ENCODE measurements at regions not wholly inside any gene's neighbourhood (a gene's known extent, or its start where the extent isn't known, plus 50 kb on each side); places are given as distances from the start of the nearest gene placed in this dataset.
"Not testable (repeated sequence)": the region's sequence is repeated elsewhere in the genome, so short reads cannot be mapped to it uniquely, and the experiment has no call there.

GRCh38 chr2:120539424-120539936, 193.5 kb downstream of the INHBB start:
- peak overlapping the region in 2 of 21 experiments; percentile 14 to 60 for H3K27ac ChIP-seq
- no peak overlapping the region for H3K4me3 ChIP-seq

DNA sequence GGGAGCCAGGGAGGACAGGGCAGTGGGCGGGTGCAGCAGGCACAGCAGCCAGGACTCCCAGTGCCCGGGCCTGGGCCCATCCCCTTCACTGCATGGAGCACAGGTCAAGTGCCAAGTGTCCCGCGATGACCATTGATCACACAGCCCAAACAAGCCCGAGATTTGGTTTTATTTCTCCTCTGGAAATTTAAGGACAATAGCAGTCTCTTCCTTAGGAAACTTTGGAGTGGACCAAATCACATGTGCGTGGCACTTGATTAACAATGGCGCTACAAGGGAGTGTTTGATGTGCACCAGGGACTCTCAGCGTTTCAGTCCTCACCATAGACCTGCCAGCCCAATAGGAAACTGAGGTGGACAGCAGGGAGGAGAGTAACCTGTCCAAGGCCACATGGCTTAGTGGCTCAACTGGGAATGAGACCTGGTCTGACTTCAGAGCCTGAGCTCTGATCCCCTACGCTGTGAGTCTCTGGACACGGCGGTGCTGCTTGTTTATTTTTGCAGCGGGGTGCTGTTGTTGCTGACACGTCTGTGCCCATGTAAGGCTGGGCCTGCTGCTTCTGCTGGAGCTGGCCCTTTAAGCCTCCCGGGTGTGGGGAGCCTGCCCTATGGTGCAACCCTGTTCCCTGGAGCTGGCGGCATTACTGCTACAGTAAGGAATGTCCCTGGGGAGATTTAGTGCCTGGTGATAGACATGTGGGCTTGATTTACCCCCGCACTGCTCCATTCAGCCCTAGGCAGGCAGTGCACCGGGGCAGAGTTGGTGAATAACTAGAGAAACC, 194.2 kb downstream of the INHBB start:
- Histone ChIP-seq H3K4me3 (no peak overlapping the region), H3K27ac (peak overlapping the region in 7 of 21 experiments; percentile 6 to 64 (median 33))

DNA sequence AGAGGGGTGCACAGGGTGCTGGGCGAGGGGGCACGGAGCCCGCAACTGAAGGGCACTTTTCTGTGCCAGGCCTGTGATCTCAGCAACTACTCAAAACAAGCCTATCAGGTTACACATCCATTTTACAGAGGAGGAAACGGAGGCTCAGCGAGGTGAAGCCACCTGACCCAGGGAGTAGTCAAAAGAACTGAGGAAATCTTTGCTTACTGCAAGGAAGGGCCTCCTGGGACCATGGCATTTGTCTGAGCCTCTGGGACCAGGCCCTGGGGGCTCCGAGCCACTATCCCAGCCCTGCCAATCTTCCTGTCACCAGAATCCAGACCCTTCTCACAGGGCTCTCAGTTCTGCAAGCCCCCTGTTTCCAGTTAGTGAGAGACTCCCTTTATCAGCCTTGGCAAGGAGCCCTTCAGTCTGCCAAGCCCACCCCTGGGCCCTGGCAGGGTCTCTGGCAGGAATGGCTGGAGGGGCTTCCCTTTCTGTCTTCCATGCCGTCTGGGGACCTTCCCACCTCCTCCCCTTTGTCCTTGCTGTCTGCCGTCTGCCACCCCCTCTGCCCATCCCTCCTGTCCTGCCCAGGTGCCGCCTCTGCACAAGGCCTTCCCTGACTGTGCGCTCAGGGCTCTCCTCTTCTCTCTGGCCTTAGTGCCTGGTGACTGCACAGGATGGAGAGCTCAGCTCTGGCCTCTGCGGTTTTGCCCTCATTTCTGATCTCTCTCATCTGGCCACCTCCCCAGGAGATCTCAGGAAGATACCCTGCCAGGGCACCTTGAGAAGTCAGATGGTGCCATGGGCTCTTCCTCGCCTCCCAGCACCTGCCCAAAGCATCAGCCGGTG, 194.7 kb upstream of the GLI2 start:
- Histone ChIP-seq H3K4me3 (no peak overlapping the region), H3K27ac (peak overlapping the region in 9 of 21 experiments; percentile 14 to 64 (median 33))

- peak overlapping the region in 8 of 21 experiments; percentile 14 to 64 (median 33) for H3K27ac ChIP-seq
- H3K4me3 ChIP-seq: no peak overlapping the region
Observed at GRCh38 chr2:120541553-120541932, 194.1 kb upstream of the GLI2 start.

GRCh38 chr2:120541972-120542670, 193.5 kb upstream of the GLI2 start:
- H3K27ac ChIP-seq: peak overlapping the region in 3 of 21 experiments; percentile 21 to 64 (median 33)
- H3K4me3 ChIP-seq: no peak overlapping the region

DNA sequence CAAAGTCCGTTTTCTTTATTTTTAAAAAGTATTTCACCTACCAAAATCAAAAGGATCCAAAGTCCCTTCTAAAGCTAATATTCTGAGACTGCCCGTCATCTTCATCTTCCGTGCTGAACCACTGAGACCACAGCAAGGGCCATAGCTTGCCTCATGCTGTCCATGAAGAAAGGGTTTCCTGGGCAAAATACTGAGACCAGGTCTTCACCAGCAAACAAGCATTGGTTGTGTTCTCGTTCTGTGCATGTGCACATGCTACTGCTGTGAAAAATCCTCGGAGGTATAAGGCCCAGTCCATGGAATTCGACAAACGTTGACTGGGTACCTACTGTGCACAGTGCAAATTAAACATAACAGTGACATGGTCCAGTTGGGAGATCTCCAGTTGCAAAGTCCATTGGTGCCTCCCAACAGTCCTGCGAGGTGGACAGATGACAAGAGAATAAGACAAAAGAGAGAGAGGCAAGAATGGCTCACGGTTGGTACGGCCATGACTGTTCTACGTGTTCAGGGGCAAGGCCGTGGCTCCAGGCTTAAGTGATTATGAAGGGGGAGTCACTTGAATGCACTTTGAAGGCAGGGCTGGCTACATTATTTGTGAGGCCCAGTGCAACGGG, 192.6 kb upstream of the GLI2 start:
- Histone ChIP-seq H3K4me3 (no peak overlapping the region), H3K27ac (peak overlapping the region in 1 of 21 experiments; percentile 50)

DNA sequence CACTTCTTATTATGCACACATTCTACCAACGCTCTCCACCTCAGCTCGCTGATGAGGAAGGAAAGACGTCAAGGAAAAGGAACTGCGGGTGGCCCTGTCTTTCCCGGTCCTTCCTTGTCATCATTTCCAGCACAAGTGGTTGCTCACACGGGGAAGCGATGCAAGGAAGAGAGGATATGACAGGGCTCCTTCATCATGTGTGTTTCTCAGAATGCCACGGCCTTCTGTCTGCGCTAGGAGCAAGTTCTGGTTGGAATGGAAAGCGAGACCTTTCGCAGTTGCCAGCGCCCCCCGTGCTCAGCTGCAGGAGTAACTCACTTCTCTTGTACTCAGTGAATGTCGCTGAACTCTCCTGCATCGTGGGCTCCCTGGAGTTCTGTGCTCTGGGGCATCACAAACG, 191.8 kb upstream of the GLI2 start:
- Histone ChIP-seq H3K27ac (peak overlapping the region in 8 of 21 experiments; percentile 26 to 74 (median 52)), H3K4me3 (no peak overlapping the region)

DNA sequence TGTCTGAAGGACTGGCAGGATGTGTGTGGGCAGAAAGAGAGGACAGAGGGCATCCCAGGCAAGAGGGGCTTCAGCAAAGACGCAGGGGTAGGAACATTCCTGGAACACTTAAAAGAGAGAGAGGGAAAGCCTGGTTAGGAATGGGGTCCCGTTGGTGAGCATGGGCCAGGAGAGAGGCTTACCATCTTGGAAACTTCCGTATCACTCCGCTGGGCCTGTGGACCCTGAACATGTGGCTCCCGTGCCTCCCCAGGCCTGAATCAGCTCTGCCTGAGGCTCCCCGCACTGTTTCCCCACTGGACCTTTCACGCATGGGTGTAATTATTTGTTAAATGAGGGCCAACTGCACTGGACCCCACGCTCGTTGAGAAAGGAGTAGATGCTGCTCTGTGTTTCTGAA, 191.1 kb upstream of the GLI2 start:
- H3K27ac ChIP-seq: peak overlapping the region in 7 of 21 experiments; percentile 26 to 74 (median 55)
- H3K4me3 ChIP-seq: no peak overlapping the region

GRCh38 chr2:120545007-120545406, 190.7 kb upstream of the GLI2 start:
- peak overlapping the region in 3 of 21 experiments; percentile 49 to 63 (median 60) for H3K27ac ChIP-seq
- H3K4me3 ChIP-seq: not testable (repeated sequence)

- no peak overlapping the region for H3K4me3 ChIP-seq
- peak overlapping the region in 3 of 21 experiments; percentile 16 to 58 (median 16) for H3K27ac ChIP-seq
Observed at GRCh38 chr2:120545521-120546047, 190.1 kb upstream of the GLI2 start.

DNA sequence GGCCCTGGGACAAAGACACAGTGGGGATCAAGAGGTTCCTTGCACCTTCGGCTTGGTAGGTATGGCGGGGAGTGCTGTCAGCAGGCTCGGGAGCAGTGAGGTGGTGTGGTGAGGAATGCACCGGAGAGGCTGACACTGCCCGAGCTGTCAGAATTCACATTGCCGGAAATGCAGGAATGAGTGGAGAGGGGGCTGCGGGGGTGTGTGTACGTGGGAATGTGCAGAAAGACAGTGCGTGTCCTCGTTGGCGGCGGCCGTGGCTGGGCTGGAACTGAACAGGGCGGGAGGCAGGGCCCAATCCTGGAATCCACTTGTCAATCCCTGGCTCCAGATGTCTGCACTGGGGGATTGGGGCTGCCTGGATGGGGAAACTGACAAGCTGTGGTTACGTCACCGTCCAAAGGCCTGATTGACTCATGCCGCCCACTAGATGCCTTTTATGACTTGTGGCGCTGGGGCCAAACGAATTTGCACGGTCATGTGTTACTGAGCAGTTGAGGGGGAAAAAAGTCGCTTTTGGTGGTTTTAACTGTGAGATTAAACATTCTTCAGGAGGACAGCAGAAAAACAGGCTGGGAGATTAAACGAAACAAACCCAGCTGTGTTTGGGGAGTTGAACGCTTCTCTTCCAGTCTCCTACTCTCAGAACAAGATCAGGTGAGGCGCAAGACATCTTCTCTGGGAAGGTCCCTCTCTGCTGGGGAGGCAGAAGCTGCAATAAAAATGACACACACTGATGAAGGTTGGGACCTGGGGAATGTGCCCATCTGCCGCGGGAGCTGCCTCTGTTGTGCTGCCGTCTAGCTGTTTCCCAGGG, 189.4 kb upstream of the GLI2 start:
- Histone ChIP-seq H3K4me3 (no peak overlapping the region), H3K27ac (peak overlapping the region in 8 of 21 experiments; percentile 8 to 59 (median 42))

DNA sequence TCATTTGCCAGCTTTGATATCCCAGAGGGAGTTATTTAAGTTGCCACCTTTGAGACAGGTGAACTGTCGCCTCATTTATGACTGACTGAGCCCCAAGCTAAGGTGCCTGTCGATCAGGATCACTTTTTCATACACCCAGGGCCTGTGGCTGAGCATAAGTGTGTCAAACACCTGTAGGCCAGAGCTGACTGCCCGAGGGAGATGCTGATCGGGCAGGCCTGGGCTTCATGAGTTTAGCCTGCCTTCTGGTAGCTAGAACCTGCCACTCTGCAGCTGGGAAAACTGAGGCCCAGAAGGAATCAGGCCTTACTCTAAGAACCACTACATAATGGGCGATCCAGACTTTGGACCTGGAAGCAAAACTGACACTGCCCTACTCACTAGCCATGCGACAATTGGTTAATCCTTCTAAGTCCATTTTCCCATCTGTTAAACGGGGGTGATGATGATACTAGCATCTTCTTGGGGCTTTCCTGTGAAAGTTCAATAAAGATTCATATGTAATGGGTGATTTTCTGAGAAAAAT, 188.7 kb upstream of the GLI2 start:
- H3K4me3 ChIP-seq: no peak overlapping the region
- peak overlapping the region in 6 of 21 experiments; percentile 8 to 59 (median 50) for H3K27ac ChIP-seq

- Histone ChIP-seq H3K4me3 (no peak overlapping the region), H3K27ac (no peak overlapping the region)
Observed at GRCh38 chr2:120547662-120548061, 188.0 kb upstream of the GLI2 start.

- Histone ChIP-seq H3K4me3 (no peak overlapping the region), H3K27ac (peak overlapping the region in 1 of 21 experiments; percentile 0)
Observed at GRCh38 chr2:120548627-120549608, 186.8 kb upstream of the GLI2 start.

- Histone ChIP-seq H3K27ac (peak overlapping the region in 1 of 21 experiments; percentile 34), H3K4me3 (no peak overlapping the region)
Observed at GRCh38 chr2:120549841-120550240, 185.8 kb upstream of the GLI2 start.

DNA sequence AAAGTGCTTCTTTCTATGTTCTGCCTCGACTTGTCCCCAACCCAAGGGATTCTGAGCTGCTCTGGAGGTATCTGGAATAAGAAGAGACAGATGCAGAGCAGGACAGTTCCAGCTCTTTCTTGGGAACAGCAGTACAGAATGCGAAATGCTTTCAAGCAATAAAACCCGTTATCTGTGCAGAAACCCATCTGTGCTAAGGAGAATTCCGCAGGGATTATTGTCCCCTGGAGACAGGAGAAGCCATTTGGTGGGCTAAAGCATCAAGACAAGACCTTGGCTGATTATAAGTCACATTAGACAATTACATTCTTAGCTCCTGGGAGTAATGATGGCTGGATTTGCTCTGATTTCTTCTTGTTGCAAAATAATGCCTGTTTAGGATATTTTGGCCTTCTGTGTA, 185.4 kb upstream of the GLI2 start:
- Histone ChIP-seq H3K27ac (peak overlapping the region in 1 of 21 experiments; percentile 34), H3K4me3 (no peak overlapping the region)

All from skin epidermis (tissue), 12 donors.